ENCODE measurements at regions not wholly inside any gene's neighbourhood (a gene's known extent, or its start where the extent isn't known, plus 50 kb on each side); places are given as distances from the start of the nearest gene placed in this dataset.
A peak's percentile ranks its signal among the peaks of the same experiment; 100 is the strongest.

DNA sequence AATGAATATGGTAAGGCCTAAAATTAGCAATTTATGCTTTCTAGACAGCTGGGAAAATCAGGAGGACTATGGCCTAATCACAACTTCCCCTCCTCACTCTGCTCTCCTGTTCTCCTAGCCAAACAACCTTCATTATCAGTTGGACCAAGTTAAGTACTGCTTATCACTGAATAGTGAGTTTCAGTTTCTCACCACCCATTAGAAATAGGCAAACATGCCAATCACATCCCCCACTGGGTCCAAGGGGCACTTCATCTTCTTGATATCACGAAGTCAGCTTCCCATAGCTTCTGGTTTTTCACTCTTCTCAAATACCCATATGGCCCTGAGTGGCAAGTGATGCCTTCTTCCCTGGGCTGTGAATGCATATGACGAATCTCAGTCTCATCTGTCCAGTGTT lies 689.6 kb downstream of the SLITRK5 start:
- H3K36me3 ChIP-seq (ENCODE audit: control insufficient read depth, insufficient read depth, low read length) = no peaks in the 10 kb centered on the region
- H3K4me3 ChIP-seq (ENCODE audit: low read depth, low read length) = no peak overlapping the region
- H3K27me3 ChIP-seq (ENCODE audit: control insufficient read depth, insufficient read depth, low read length) = no peaks in the 10 kb centered on the region
- H3K9me3 ChIP-seq (ENCODE audit: control insufficient read depth, insufficient read depth, low read length) = no peaks in the 10 kb centered on the region
- DNase-seq (ENCODE audit: low read depth in 4 of 6, low spot score in 6 of 6) = no peak
- WGBS (ENCODE audit: insufficient coverage) = 70% methylated on average over 1 of the region's 2 CpGs
- no peaks in the 10 kb centered on the region for H3K4me1 ChIP-seq (ENCODE audit: control insufficient read depth, insufficient read depth, low read length)
- H3K27ac ChIP-seq (ENCODE audit: low read depth, low read length) = no peak overlapping the region

DNA sequence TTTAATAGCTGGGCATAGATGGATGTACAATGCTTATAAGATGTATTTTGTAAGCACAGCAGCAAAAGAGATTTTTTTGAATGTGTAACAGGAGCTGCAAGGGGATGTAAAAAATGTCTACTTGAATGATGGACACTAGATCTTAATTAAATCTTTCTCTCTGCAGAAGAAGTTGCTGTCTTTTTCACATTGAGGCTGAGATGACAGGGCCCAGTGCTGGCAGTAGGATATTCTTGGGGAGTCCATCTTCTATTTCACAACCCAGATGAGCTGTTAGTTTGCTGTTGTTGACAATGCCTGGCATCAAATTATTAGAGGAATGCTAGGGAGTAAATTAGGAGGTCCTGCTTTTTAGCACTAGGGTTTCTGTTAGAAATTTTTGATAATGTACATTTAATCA lies 698.7 kb downstream of the SLITRK5 start:
- Histone ChIP-seq H3K27me3 (ENCODE audit: control insufficient read depth, insufficient read depth, low read length) (no peaks in the 10 kb centered on the region), H3K4me1 (ENCODE audit: control insufficient read depth, insufficient read depth, low read length) (no peaks in the 10 kb centered on the region), H3K36me3 (ENCODE audit: control insufficient read depth, insufficient read depth, low read length) (no peaks in the 10 kb centered on the region), H3K27ac (ENCODE audit: low read depth, low read length) (no peak overlapping the region), H3K9me3 (ENCODE audit: control insufficient read depth, insufficient read depth, low read length) (no peaks in the 10 kb centered on the region), H3K4me3 (ENCODE audit: low read depth, low read length) (no peak overlapping the region)
- no peak for DNase-seq (ENCODE audit: low read depth in 4 of 6, low spot score in 6 of 6)

DNA sequence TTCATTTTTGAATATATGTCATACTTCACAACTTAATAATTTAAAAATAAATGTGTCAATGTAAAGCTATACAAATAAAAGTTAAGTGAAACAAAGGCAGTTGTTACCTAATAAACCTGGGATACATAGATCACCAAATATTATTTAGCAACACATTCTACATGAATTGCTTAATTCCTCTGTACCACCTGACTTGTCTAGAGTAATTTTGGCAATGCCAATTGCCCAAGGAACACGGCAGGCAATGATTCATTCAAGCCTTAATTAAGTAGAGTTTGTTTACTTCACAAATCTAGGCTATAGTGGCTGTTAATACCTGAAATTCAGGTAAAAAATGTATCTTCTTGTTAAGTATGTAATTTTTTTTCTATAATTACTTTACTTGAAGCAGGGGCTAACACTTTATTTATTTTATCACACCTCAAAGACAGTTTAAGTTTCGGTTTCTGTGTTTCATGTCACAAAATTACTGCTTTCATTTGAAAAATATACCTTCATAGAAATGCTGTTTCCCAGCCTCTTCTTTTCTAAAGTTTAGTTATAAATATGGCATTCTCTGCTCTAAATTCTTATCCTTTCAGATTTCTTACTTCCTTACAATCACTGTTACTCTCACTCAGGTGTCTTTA lies 705.7 kb downstream of the SLITRK5 start:
- no peaks in the 10 kb centered on the region for H3K27me3 ChIP-seq (ENCODE audit: control insufficient read depth, insufficient read depth, low read length)
- WGBS (ENCODE audit: insufficient coverage) = no CpG with 5 or more reads among the region's 2 CpGs
- H3K36me3 ChIP-seq (ENCODE audit: control insufficient read depth, insufficient read depth, low read length) = no peaks in the 10 kb centered on the region
- H3K27ac ChIP-seq (ENCODE audit: low read depth, low read length) = no peak overlapping the region
- no peaks in the 10 kb centered on the region for H3K4me1 ChIP-seq (ENCODE audit: control insufficient read depth, insufficient read depth, low read length)
- H3K9me3 ChIP-seq (ENCODE audit: control insufficient read depth, insufficient read depth, low read length) = no peaks in the 10 kb centered on the region
- H3K4me3 ChIP-seq (ENCODE audit: low read depth, low read length) = no peak overlapping the region
- no peak for DNase-seq (ENCODE audit: low read depth in 4 of 6, low spot score in 6 of 6)

DNA sequence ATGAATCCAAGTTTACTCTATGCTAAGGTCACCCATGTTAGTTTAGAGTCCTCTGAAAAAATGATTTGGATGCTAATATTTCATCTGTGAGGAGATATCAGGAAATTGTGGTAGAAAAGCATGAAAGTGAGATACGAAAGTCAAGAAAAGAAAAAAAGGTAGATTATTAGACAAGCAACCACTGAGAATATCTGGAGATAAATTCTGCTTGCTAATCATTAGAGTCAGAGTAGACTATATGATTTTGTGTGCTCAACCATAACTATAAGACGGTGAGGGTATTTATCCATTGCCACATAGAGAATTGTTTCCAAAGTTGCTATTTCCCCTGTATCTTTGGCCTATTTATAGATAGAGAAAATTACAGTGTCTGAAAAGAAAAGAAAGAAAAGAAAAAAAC lies 706.7 kb downstream of the SLITRK5 start:
- no CpG with 5 or more reads among the region's 2 CpGs for WGBS (ENCODE audit: insufficient coverage)
- no peak for DNase-seq (ENCODE audit: low read depth in 4 of 6, low spot score in 6 of 6)
- Histone ChIP-seq H3K4me3 (ENCODE audit: low read depth, low read length) (no peak overlapping the region), H3K36me3 (ENCODE audit: control insufficient read depth, insufficient read depth, low read length) (no peaks in the 10 kb centered on the region), H3K27me3 (ENCODE audit: control insufficient read depth, insufficient read depth, low read length) (no peaks in the 10 kb centered on the region), H3K9me3 (ENCODE audit: control insufficient read depth, insufficient read depth, low read length) (no peaks in the 10 kb centered on the region), H3K27ac (ENCODE audit: low read depth, low read length) (no peak overlapping the region), H3K4me1 (ENCODE audit: control insufficient read depth, insufficient read depth, low read length) (no peaks in the 10 kb centered on the region)

DNA sequence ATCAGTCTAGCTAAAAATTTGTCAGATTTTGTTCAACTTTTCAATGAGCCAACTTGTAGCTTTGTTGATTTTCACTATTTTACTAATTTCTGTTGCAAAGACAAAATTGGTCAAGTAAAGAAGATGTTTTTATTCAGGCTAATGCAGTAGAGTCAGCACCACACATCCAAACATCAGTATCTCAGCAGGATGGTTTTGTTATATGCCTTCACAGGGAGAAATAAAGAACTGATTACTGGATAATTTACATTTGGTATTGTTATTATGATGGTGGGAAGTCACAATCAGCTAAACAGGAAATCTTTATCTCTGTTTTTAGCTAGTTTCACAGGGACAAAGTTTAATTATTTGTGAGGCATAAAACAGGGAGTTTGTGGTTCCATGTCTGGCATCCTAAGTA lies 713.4 kb downstream of the SLITRK5 start:
- H3K36me3 ChIP-seq (ENCODE audit: control insufficient read depth, insufficient read depth, low read length) = no peaks in the 10 kb centered on the region
- no peak overlapping the region for H3K4me3 ChIP-seq (ENCODE audit: low read depth, low read length)
- no peak for DNase-seq (ENCODE audit: low read depth in 4 of 6, low spot score in 6 of 6)
- H3K9me3 ChIP-seq (ENCODE audit: control insufficient read depth, insufficient read depth, low read length) = no peaks in the 10 kb centered on the region
- H3K27me3 ChIP-seq (ENCODE audit: control insufficient read depth, insufficient read depth, low read length) = no peaks in the 10 kb centered on the region
- no peaks in the 10 kb centered on the region for H3K4me1 ChIP-seq (ENCODE audit: control insufficient read depth, insufficient read depth, low read length)
- H3K27ac ChIP-seq (ENCODE audit: low read depth, low read length) = no peak overlapping the region

DNA sequence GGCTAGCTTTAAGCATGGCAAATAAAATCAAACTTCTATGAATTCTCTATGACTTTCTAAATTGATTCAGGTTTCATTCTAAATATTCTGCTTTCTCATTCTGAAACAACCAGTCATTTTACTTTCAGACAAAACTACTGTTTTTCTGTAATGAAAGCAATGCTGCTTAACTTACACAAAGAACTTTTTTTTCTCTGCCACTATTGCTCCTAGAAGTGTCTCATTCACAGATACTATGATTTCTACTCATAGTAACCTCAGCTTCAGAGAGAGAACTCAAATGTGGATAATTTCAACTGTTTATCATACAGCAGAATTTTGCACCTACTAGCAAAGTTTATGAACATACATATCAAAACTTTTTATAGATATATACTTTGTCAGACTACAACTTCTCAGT lies 724.6 kb downstream of the SLITRK5 start:
- Histone ChIP-seq H3K4me1 (ENCODE audit: control insufficient read depth, insufficient read depth, low read length) (no peaks in the 10 kb centered on the region), H3K27me3 (ENCODE audit: control insufficient read depth, insufficient read depth, low read length) (no peaks in the 10 kb centered on the region), H3K9me3 (ENCODE audit: control insufficient read depth, insufficient read depth, low read length) (no peaks in the 10 kb centered on the region), H3K4me3 (ENCODE audit: low read depth, low read length) (no peak overlapping the region), H3K27ac (ENCODE audit: low read depth, low read length) (no peak overlapping the region), H3K36me3 (ENCODE audit: control insufficient read depth, insufficient read depth, low read length) (no peaks in the 10 kb centered on the region)
- DNase-seq (ENCODE audit: low read depth in 4 of 6, low spot score in 6 of 6) = no peak

DNA sequence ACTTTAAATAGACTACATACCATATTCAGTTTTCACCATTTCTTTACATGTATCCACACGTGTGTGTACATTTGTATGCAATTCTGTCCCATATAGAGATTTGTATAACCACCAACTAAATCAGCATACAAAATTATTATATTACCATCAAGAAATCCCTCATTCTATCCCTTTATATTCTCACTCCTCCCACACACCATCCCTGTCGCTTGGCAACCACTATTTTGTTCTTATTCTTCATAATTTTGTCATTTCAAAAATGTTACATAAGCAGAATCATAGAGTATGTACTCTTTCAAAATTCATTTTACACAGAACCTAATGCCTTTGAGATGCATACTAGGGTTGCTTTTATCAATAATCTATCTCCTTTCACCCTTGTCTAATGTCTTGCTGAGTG lies 740.5 kb downstream of the SLITRK5 start:
- no peaks in the 10 kb centered on the region for H3K4me1 ChIP-seq (ENCODE audit: control insufficient read depth, insufficient read depth, low read length)
- no peak for DNase-seq (ENCODE audit: low read depth in 4 of 6, low spot score in 6 of 6)
- no peaks in the 10 kb centered on the region for H3K9me3 ChIP-seq (ENCODE audit: control insufficient read depth, insufficient read depth, low read length)
- no peaks in the 10 kb centered on the region for H3K36me3 ChIP-seq (ENCODE audit: control insufficient read depth, insufficient read depth, low read length)
- H3K27me3 ChIP-seq (ENCODE audit: control insufficient read depth, insufficient read depth, low read length) = no peaks in the 10 kb centered on the region
- no peak overlapping the region for H3K27ac ChIP-seq (ENCODE audit: low read depth, low read length)
- 100% methylated on average over 2 of the region's 2 CpGs for WGBS (ENCODE audit: insufficient coverage)
- no peak overlapping the region for H3K4me3 ChIP-seq (ENCODE audit: low read depth, low read length)

DNA sequence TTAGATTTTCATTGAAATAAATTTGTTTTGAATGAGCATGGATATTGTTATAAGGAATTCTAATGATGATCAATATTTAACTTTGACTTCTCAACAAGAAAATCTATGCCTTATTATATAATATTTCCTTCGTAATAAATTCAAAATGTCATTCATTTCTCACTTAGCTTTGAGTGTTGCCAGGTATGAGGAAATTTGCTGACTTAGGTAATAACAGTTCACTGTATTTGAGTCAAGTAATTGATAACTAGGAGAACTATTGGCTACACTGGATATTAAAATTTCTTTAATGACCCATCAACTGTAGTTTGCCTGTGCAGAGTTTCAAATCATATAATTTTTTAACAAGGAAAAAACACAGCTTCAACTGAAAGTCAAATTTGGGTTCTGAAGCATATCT lies 746.6 kb downstream of the SLITRK5 start:
- Histone ChIP-seq H3K9me3 (ENCODE audit: control insufficient read depth, insufficient read depth, low read length) (no peaks in the 10 kb centered on the region), H3K27me3 (ENCODE audit: control insufficient read depth, insufficient read depth, low read length) (no peaks in the 10 kb centered on the region), H3K36me3 (ENCODE audit: control insufficient read depth, insufficient read depth, low read length) (no peaks in the 10 kb centered on the region), H3K27ac (ENCODE audit: low read depth, low read length) (no peak overlapping the region), H3K4me1 (ENCODE audit: control insufficient read depth, insufficient read depth, low read length) (no peaks in the 10 kb centered on the region), H3K4me3 (ENCODE audit: low read depth, low read length) (no peak overlapping the region)
- DNase-seq (ENCODE audit: low read depth in 4 of 6, low spot score in 6 of 6) = no peak
- no CpG with 5 or more reads among the region's 1 CpG for WGBS (ENCODE audit: insufficient coverage)

DNA sequence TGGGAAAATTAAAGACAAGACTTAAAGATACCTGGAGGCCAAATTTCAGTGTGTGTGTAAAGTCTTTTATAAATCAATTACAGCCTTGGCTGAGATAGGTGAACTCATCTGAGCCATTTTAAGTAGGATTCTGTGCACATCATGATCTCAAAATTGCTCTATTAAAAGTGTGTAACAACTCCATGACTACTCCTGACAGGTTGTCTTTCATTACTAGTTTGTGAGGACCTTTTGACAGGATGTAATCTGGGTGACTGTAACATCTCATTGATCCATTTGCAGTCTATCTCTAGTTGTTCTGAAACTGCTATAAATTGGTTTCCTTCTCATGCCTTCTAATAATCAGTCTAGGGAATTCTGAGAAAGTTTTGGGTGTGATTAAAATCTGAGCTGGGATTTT lies 753.3 kb downstream of the SLITRK5 start:
- Histone ChIP-seq H3K4me3 (ENCODE audit: low read depth, low read length) (no peak overlapping the region), H3K27ac (ENCODE audit: low read depth, low read length) (no peak overlapping the region), H3K27me3 (ENCODE audit: control insufficient read depth, insufficient read depth, low read length) (no peaks in the 10 kb centered on the region), H3K9me3 (ENCODE audit: control insufficient read depth, insufficient read depth, low read length) (peaks cover 2% of the 10 kb centered on the region), H3K36me3 (ENCODE audit: control insufficient read depth, insufficient read depth, low read length) (no peaks in the 10 kb centered on the region), H3K4me1 (ENCODE audit: control insufficient read depth, insufficient read depth, low read length) (no peaks in the 10 kb centered on the region)
- DNase-seq (ENCODE audit: low read depth in 4 of 6, low spot score in 6 of 6) = no peak

DNA sequence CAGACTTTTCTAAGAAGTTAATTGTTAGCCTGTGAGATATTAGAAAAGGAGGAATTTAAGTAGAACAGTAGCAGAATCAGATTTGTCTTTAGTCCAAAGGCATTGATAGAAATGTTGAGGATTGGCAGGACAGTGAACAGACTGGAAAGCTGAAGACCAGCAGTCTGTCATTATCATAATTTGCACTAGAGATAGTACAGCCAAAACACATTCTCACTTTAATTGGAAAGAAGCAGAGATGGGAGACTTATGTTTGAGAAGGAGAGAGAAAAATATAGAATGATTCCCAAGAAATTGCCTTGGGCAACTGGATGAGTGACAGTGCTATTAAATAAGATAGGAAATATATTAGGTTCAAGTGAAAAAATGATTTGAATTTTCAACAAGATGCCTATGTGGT lies 755.5 kb downstream of the SLITRK5 start:
- H3K27ac ChIP-seq (ENCODE audit: low read depth, low read length) = no peak overlapping the region
- H3K9me3 ChIP-seq (ENCODE audit: control insufficient read depth, insufficient read depth, low read length) = peaks cover 2% of the 10 kb centered on the region
- no peak overlapping the region for H3K4me3 ChIP-seq (ENCODE audit: low read depth, low read length)
- peak in 1 of 6 donors; percentile 37 for DNase-seq (ENCODE audit: low read depth in 4 of 6, low spot score in 6 of 6)
- H3K27me3 ChIP-seq (ENCODE audit: control insufficient read depth, insufficient read depth, low read length) = no peaks in the 10 kb centered on the region
- H3K36me3 ChIP-seq (ENCODE audit: control insufficient read depth, insufficient read depth, low read length) = no peaks in the 10 kb centered on the region
- H3K4me1 ChIP-seq (ENCODE audit: control insufficient read depth, insufficient read depth, low read length) = no peaks in the 10 kb centered on the region

All from spinal cord (tissue), 9 donors.